ENCODE measurements at regions not wholly inside any gene's neighbourhood (a gene's known extent, or its start where the extent isn't known, plus 50 kb on each side); places are given as distances from the start of the nearest gene placed in this dataset.

DNA sequence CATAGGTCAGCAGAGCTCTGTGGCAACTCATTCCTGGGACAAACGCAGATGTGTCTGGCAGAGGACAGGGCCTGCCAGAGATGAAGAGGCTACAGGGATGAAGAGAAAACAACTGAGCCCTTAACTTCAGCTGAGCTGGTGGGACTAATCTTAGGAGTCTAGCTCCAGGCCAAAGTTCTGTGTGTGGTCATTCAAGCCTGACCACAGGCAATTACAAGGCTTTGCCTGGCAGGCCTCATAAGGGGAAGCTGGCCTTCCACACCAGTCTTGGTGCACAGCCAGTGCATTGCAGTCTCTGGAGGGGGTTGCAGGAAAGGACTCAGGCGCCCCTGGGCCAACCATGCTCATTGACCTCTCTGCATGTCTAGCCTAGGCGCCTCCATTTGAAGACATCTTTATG, 127.6 kb upstream of the DAAM1 start:
- intact Hi-C loops (cut with micrococcal nuclease): no loop called here
- no peaks in the 10 kb centered on the region for H3K36me3 ChIP-seq
- peaks cover 32% of the 10 kb centered on the region for H3K9me3 ChIP-seq (replicated peaks)
- H3K27ac ChIP-seq (replicated peaks): no peak overlapping the region
- no peaks in the 10 kb centered on the region for H3K27me3 ChIP-seq (ENCODE audit: low read depth)
- no peak overlapping the region for H3K4me3 ChIP-seq
- DNase-seq: no peak
- TF ChIP-seq, protein P1, sequence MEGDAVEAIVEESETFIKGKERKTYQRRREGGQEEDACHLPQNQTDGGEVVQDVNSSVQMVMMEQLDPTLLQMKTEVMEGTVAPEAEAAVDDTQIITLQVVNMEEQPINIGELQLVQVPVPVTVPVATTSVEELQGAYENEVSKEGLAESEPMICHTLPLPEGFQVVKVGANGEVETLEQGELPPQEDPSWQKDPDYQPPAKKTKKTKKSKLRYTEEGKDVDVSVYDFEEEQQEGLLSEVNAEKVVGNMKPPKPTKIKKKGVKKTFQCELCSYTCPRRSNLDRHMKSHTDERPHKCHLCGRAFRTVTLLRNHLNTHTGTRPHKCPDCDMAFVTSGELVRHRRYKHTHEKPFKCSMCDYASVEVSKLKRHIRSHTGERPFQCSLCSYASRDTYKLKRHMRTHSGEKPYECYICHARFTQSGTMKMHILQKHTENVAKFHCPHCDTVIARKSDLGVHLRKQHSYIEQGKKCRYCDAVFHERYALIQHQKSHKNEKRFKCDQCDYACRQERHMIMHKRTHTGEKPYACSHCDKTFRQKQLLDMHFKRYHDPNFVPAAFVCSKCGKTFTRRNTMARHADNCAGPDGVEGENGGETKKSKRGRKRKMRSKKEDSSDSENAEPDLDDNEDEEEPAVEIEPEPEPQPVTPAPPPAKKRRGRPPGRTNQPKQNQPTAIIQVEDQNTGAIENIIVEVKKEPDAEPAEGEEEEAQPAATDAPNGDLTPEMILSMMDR (IDR thresholded peaks at IDR 0.05; ENCODE audit: borderline replicate concordance): no peak
- H3K4me1 ChIP-seq: no peaks in the 10 kb centered on the region

DNA sequence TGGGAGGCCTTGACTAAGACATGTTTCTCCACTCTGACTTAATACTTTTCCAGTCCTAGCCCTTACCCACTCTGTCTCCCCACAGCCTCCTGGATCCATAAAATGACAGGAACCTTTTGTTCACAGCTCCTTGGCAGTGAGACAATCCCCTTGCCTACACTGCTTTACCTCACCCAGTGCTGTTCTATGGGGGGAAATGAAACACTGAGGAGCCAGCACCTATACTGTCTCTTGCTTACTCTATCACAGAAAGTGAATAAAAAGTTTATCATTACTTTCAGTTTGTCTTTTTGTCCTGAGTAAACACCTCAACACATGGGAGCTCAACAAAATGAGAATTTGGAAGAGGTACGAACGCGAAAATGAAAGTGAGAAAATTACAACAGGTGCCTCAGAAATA, 127.2 kb upstream of the DAAM1 start:
- H3K27ac ChIP-seq (replicated peaks): no peak overlapping the region
- H3K4me1 ChIP-seq: no peaks in the 10 kb centered on the region
- intact Hi-C loops (cut with micrococcal nuclease): no loop called here
- H3K36me3 ChIP-seq: no peaks in the 10 kb centered on the region
- no peak for DNase-seq
- TF ChIP-seq, protein P1 (IDR thresholded peaks at IDR 0.05; ENCODE audit: borderline replicate concordance): no peak
- H3K4me3 ChIP-seq: no peak overlapping the region
- no peaks in the 10 kb centered on the region for H3K27me3 ChIP-seq (ENCODE audit: low read depth)
- peaks cover 36% of the 10 kb centered on the region for H3K9me3 ChIP-seq (replicated peaks)

GRCh38 chr14:59063259-59063658, 125.2 kb upstream of the DAAM1 start:
- H3K9me3 ChIP-seq (replicated peaks): peaks cover 36% of the 10 kb centered on the region
- H3K27ac ChIP-seq (replicated peaks): no peak overlapping the region
- no peak overlapping the region for H3K4me3 ChIP-seq
- H3K4me1 ChIP-seq: no peaks in the 10 kb centered on the region
- no peaks in the 10 kb centered on the region for H3K36me3 ChIP-seq
- no peaks in the 10 kb centered on the region for H3K27me3 ChIP-seq (ENCODE audit: low read depth)
- TF ChIP-seq, protein P1 (IDR thresholded peaks at IDR 0.05; ENCODE audit: borderline replicate concordance): no peak
- DNase-seq: no peak
- intact Hi-C loops (cut with micrococcal nuclease): no loop called here

- TF ChIP-seq, protein P1 (IDR thresholded peaks at IDR 0.05; ENCODE audit: borderline replicate concordance): no peak
- no peak for DNase-seq
- Histone ChIP-seq H3K4me1 (no peaks in the 10 kb centered on the region), H3K9me3 (replicated peaks) (peaks cover 31% of the 10 kb centered on the region), H3K4me3 (no peak overlapping the region), H3K27me3 (ENCODE audit: low read depth) (no peaks in the 10 kb centered on the region), H3K36me3 (no peaks in the 10 kb centered on the region), H3K27ac (replicated peaks) (no peak overlapping the region)
- intact Hi-C loops (cut with micrococcal nuclease): no loop called here
Measured at GRCh38 chr14:59067127-59067894, 121.2 kb upstream of the DAAM1 start.

DNA sequence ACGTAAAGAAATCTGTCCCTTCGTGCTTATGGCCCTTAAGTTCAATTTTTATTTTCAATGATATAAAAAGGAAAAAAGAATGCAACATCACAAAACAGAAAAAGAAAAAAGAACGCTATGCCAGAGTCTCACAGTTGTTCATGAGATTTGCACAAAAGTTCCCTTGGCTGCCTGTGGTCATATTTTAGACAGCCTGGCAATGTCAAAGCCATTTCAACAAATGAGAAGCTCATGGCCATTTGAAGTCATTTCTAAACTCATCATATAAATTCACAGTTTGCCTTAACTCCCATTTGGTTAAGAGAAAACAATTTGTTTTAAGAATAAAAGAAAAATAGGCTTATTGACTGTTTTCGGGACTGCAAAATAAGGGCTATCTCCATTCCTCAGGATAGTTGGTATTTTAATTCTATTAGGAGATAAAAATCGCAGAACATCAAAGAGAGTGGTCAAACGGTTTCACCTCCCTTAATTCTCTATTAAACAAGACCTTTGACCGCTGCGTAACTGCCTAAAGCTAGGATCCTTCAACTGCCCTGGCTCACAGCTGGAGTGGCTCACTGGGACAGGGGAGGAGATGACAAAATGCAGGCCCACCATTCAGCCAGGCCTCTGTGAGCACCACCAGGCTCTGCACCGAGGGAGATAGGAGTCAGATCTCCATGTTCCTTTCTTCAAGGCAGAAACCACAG, 119.2 kb upstream of the DAAM1 start:
- no peak overlapping the region for H3K27ac ChIP-seq (replicated peaks)
- H3K36me3 ChIP-seq: no peaks in the 10 kb centered on the region
- DNase-seq: no peak
- TF ChIP-seq, protein P1 (IDR thresholded peaks at IDR 0.05; ENCODE audit: borderline replicate concordance): no peak
- H3K9me3 ChIP-seq (replicated peaks): peaks cover 11% of the 10 kb centered on the region
- no peak overlapping the region for H3K4me3 ChIP-seq
- H3K4me1 ChIP-seq: no peaks in the 10 kb centered on the region
- no peaks in the 10 kb centered on the region for H3K27me3 ChIP-seq (ENCODE audit: low read depth)
- intact Hi-C loops (cut with micrococcal nuclease): no loop called here

Measured in left ventricle myocardium inferior (tissue), 1 donor.